ENCODE measurements at regions not wholly inside any gene's neighbourhood (a gene's known extent, or its start where the extent isn't known, plus 50 kb on each side); places are given as distances from the start of the nearest gene placed in this dataset.
"Not testable (repeated sequence)": the region's sequence is repeated elsewhere in the genome, so short reads cannot be mapped to it uniquely, and the experiment has no call there.

DNA sequence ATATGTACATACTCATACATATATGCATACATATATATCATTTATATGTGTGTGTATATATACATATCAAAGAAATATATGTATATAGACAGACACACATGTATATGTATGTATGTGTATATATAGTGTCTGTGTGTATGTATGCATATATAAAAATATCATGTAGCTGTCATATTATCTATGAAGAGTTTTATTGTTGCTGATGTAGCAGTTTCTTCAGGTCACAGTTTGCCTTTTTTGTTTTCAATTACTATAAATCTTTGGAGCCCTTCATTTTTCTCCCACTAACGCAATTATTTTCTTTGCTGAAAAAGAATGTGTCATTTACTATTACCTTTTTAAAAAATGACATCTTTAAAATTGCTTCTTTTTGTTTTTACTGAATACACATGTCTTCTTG, 904.5 kb downstream of the PLA2G4A start:
- no peak for TF ChIP-seq POLR2A (IDR thresholded peaks at IDR 0.05)
- TF ChIP-seq, protein P1, sequence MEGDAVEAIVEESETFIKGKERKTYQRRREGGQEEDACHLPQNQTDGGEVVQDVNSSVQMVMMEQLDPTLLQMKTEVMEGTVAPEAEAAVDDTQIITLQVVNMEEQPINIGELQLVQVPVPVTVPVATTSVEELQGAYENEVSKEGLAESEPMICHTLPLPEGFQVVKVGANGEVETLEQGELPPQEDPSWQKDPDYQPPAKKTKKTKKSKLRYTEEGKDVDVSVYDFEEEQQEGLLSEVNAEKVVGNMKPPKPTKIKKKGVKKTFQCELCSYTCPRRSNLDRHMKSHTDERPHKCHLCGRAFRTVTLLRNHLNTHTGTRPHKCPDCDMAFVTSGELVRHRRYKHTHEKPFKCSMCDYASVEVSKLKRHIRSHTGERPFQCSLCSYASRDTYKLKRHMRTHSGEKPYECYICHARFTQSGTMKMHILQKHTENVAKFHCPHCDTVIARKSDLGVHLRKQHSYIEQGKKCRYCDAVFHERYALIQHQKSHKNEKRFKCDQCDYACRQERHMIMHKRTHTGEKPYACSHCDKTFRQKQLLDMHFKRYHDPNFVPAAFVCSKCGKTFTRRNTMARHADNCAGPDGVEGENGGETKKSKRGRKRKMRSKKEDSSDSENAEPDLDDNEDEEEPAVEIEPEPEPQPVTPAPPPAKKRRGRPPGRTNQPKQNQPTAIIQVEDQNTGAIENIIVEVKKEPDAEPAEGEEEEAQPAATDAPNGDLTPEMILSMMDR (IDR thresholded peaks at IDR 0.05) = no peak
- no peak overlapping the region for H3K4me3 ChIP-seq (ENCODE audit: low read depth, poor library complexity, severe bottlenecking)
- DNase-seq (ENCODE audit: low spot score in 2 of 2) = no peak
- WGBS, 2 donors = 62 to 69% methylated on average over 1 of the region's 1 CpG
- intact Hi-C loops (cut with DNase I; ENCODE audit: low total_unique reads) = no loop called here

DNA sequence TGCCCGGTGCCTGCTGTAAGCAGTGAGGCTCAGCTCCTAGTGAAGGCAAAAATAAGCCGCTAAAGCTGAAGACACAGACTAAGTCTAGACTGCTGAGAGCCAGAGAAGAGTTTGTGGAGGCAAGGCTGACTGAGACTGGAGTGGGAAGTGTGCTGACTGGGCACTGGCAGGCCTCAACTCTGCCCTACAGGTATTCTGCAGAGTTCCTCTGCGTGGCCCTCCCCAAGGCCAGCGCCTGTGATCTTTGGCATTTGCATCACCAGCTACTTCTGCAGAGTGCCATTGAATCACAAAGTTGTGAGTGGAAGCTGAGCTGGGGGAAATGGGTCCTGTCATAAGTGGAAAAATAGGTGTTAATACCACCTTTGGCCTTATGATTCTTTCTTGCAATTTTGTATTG, 905.7 kb downstream of the PLA2G4A start:
- no peak for DNase-seq (ENCODE audit: low spot score in 2 of 2)
- intact Hi-C loops (cut with DNase I; ENCODE audit: low total_unique reads) = no loop called here
- H3K4me3 ChIP-seq (ENCODE audit: low read depth, poor library complexity, severe bottlenecking) = no peak overlapping the region
- TF ChIP-seq, protein P1 (IDR thresholded peaks at IDR 0.05) = no peak
- no peak for TF ChIP-seq POLR2A (IDR thresholded peaks at IDR 0.05)
- WGBS, 2 donors = 83 to 89% methylated on average over 4 of the region's 4 CpGs

DNA sequence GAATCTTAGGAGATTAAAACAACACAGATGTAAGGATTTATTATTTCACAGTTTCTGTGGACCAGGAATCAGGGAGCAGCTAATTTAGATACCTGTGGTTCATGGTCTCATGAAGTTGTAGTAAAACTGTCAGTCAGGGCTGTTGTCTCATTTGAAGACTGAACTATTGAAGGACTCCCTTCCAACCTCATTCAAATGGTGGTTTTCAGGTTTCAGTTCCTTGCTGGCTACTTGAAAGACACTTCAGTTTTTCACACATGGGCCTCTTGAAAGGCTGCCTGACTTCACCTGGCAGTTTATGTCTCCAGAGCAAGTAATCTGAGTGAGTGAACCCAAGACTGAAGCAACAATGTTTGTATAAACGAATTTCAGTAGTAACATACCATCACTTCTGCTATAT, 915.9 kb downstream of the PLA2G4A start:
- WGBS, 2 donors = 59 to 69% methylated on average over 1 of the region's 1 CpG
- no peak for TF ChIP-seq POLR2A (IDR thresholded peaks at IDR 0.05)
- TF ChIP-seq, protein P1 (IDR thresholded peaks at IDR 0.05) = no peak
- H3K4me3 ChIP-seq (ENCODE audit: low read depth, poor library complexity, severe bottlenecking) = no peak overlapping the region
- intact Hi-C loops (cut with DNase I; ENCODE audit: low total_unique reads) = no loop called here
- no peak for DNase-seq (ENCODE audit: low spot score in 2 of 2)

DNA sequence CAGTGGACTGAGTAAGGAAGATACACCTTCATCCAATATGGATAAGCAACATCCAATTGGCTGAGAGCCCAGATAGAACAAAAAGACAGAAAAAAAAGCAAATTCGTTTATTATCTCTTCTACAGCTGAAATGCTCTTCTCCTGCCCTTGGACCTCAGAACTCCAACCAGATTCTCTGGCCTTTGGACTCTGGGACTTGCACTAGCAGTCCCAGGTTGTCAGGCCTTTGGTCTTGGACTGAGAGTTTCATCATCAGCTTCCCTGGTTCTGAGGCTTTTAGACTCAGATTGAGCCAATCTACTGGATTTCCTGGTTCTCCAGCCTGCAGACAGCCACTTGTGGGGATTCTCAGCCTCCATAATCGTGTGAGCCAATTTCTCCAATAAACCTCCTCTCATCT, 926.8 kb downstream of the PLA2G4A start:
- DNase-seq (ENCODE audit: low spot score in 2 of 2) = no peak
- intact Hi-C loops (cut with DNase I; ENCODE audit: low total_unique reads) = no loop called here
- no peak for TF ChIP-seq POLR2A (IDR thresholded peaks at IDR 0.05)
- TF ChIP-seq, protein P1 (IDR thresholded peaks at IDR 0.05) = no peak
- no peak overlapping the region for H3K4me3 ChIP-seq (ENCODE audit: low read depth, poor library complexity, severe bottlenecking)
- 48 to 61% methylated on average over 2 of the region's 2 CpGs for WGBS, 2 donors

DNA sequence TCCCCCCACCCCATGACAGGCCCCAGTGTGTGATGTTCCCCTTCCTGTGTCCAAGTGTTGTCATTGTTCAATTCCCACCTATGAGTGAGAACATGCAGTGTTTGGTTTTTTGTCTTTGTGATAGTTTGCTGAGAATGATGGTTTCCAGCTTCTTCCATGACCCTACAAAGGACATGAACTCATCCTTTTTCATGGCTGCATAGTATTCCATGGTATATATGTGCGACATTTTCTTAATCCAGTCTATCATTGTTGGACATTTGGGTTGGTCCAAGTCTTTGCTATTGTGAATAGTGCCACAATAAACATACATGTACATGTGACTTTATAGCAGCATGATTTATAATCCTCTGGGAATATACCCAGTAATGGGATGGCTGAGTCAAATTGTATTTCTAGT, 927.9 kb downstream of the PLA2G4A start:
- DNase-seq (ENCODE audit: low spot score in 2 of 2); intact Hi-C loops (cut with DNase I; ENCODE audit: low total_unique reads); H3K4me3 ChIP-seq (ENCODE audit: low read depth, poor library complexity, severe bottlenecking): not testable (repeated sequence)
- 97% methylated on average over 1 of the region's 1 CpG for WGBS, 2 donors

DNA sequence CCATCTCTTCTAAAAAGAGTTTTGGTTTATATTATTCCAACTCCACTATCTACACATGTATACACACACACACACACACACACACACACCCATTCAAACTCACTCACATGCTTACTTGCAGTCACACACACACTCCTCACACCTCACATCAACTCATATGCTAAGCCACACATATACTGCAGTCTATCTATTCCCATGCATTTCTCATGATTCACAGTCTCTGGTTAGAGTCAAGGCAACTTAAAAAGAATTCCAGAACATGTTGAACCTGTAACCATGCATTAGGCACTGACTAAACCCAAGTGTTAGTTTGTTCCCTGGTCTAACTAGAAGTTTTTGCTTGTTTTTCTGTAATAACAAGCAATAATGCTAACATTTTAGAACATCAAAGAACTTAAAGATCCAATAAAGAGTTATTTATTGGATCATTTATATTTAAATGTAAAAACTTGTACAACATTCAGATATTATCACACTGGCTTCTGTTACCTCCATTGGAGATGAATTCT, 931.1 kb downstream of the PLA2G4A start:
- intact Hi-C loops (cut with DNase I; ENCODE audit: low total_unique reads) = no loop called here
- TF ChIP-seq, protein P1 (IDR thresholded peaks at IDR 0.05) = no peak
- TF ChIP-seq POLR2A (IDR thresholded peaks at IDR 0.05) = no peak
- H3K4me3 ChIP-seq (ENCODE audit: low read depth, poor library complexity, severe bottlenecking) = no peak overlapping the region
- DNase-seq (ENCODE audit: low spot score in 2 of 2) = no peak
